OCI-LY1 (cell line): ENCODE measurements at regions not wholly inside any gene's neighbourhood (a gene's known extent, or its start where the extent isn't known, plus 50 kb on each side); places are given as distances from the start of the nearest gene placed in this dataset.
A peak's percentile ranks its signal among the peaks of the same experiment; 100 is the strongest.

Experiments
- H2AFZ ChIP-seq: fragments of 200-600 bp; sonication (generic), shearing (Covaris generic); 2 replicates; pipeline ENCODE4 v1.6.0; 2014; ENCODE audit warnings: antibody characterized with exemption, mild to moderate bottlenecking, low read length
- H3F3A ChIP-seq: fragments of 200-600 bp; sonication (generic), shearing (Covaris generic); 2 replicates; pipeline ENCODE4 v1.6.0; 2014; ENCODE audit warnings: mild to moderate bottlenecking, antibody characterized with exemption, low read length, moderate library complexity; ENCODE audit not compliant: insufficient read depth
- H3K27ac ChIP-seq: fragments of 200-600 bp; sonication (generic); 2 replicates; pipeline ENCODE4 v1.5.1; 2014; ENCODE audit warnings: low read length, mixed run types, mild to moderate bottlenecking, low read depth; ENCODE audit not compliant: poor library complexity, severe bottlenecking
- H3K27me3 ChIP-seq: fragments of 200-600 bp; sonication (generic); 2 replicates; pipeline ENCODE4 v1.6.0; 2014; ENCODE audit warnings: antibody characterized with exemption, mild to moderate bottlenecking, low read length, moderate library complexity; ENCODE audit not compliant: insufficient read depth
- H3K36me3 ChIP-seq: fragments of 200-600 bp; sonication (generic); 2 replicates; pipeline ENCODE4 v1.6.1; 2014; ENCODE audit warnings: mild to moderate bottlenecking, antibody characterized with exemption, low read length, moderate library complexity, mixed read lengths; ENCODE audit not compliant: insufficient read depth
- H3K4me1 ChIP-seq: fragments of 200-600 bp; sonication (generic); 2 replicates; pipeline ENCODE4 v1.5.1; 2014; ENCODE audit warnings: mild to moderate bottlenecking, low read length, moderate library complexity; ENCODE audit not compliant: insufficient read depth, severe bottlenecking
- H3K4me2 ChIP-seq: fragments of 200-600 bp; sonication (generic), shearing (Covaris generic); 2 replicates; pipeline ENCODE4 v1.6.1; 2014; ENCODE audit warnings: low read length
- H3K4me3 ChIP-seq: fragments of 200-600 bp; sonication (generic); 2 replicates; pipeline ENCODE4 v1.5.1; 2014; ENCODE audit warnings: low read length, low read depth, mild to moderate bottlenecking, mixed read lengths; ENCODE audit not compliant: poor library complexity, severe bottlenecking
- H3K79me2 ChIP-seq: fragments of 200-600 bp; shearing (Covaris generic); 2 replicates; pipeline ENCODE4 v1.6.1; 2016; ENCODE audit warnings: mixed run types, low read length, mixed read lengths; ENCODE audit not compliant: insufficient read depth
- H3K9ac ChIP-seq: fragments of 200-600 bp; sonication (generic), shearing (Covaris generic); 2 replicates; pipeline ENCODE4 v1.6.1; 2014; ENCODE audit warnings: mild to moderate bottlenecking, low read length, mixed read lengths
- H3K9me2 ChIP-seq: fragments of 200-600 bp; sonication (generic), shearing (Covaris generic); 2 replicates; pipeline ENCODE4 v1.6.1; 2014; ENCODE audit warnings: low read depth, mild to moderate bottlenecking, low read length, mixed read lengths
- H3K9me3 ChIP-seq: fragments of 200-600 bp; shearing (Covaris generic); 2 replicates; pipeline ENCODE4 v1.6.1; 2014; ENCODE audit warnings: low read length, mixed read lengths
- H4K20me1 ChIP-seq: fragments of 200-600 bp; sonication (generic), shearing (Covaris generic); 2 replicates; pipeline ENCODE4 v1.6.0; 2016; ENCODE audit warnings: mild to moderate bottlenecking, low read length; ENCODE audit not compliant: insufficient read depth
- CTCF ChIP-seq: fragments of 200-600 bp; sonication (generic), shearing (Covaris generic); IDR thresholded peaks from 2 replicates; pipeline ENCODE4 v1.5.1; 2017; ENCODE audit warnings: mild to moderate bottlenecking, antibody characterized with exemption, low read length, moderate library complexity, mixed read lengths
- EZH2 ChIP-seq: fragments of 200-600 bp; sonication (generic), shearing (Covaris generic); IDR thresholded peaks from 2 replicates; pipeline ENCODE4 v1.8.0; 2017; ENCODE audit warnings: borderline replicate concordance, mixed run types, mild to moderate bottlenecking, antibody characterized with exemption, low read length, moderate library complexity, mixed read lengths

GRCh38 chr13:95404141-95404882 lies 103.1 kb upstream of the ABCC4 start:
- H3K36me3 ChIP-seq, result no peaks in the 10 kb centered on the region
- no peaks in the 10 kb centered on the region for H3K9me2 ChIP-seq
- no peaks in the 10 kb centered on the region for H3K4me1 ChIP-seq
- peak; percentile 99 for TF ChIP-seq CTCF
- no peak for TF ChIP-seq EZH2
- no peaks in the 10 kb centered on the region for H4K20me1 ChIP-seq
- H3K4me2 ChIP-seq, result no peak overlapping the region
- H3K79me2 ChIP-seq, result no peaks in the 10 kb centered on the region
- H3K9ac ChIP-seq, result no peak overlapping the region
- H3F3A ChIP-seq, result no peaks in the 10 kb centered on the region
- no peak overlapping the region for H3K4me3 ChIP-seq
- H2AFZ ChIP-seq, result no peak overlapping the region
- H3K9me3 ChIP-seq, result no peaks in the 10 kb centered on the region
- no peaks in the 10 kb centered on the region; the same call in 1 of the 2 replicates for H3K27me3 ChIP-seq
- H3K27ac ChIP-seq, result no peak overlapping the region

GRCh38 chr13:95406176-95406575 lies 104.9 kb upstream of the ABCC4 start:
- H3K9me2 ChIP-seq, result no peaks in the 10 kb centered on the region
- TF ChIP-seq EZH2 (no peak), CTCF (no peak)
- H3K9me3 ChIP-seq, result no peaks in the 10 kb centered on the region
- H3K79me2 ChIP-seq, result no peaks in the 10 kb centered on the region
- H3K4me2 ChIP-seq, result no peak overlapping the region
- H3K36me3 ChIP-seq, result no peaks in the 10 kb centered on the region
- no peaks in the 10 kb centered on the region for H4K20me1 ChIP-seq
- H3K4me1 ChIP-seq, result no peaks in the 10 kb centered on the region
- H3K9ac ChIP-seq, result no peak overlapping the region
- no peaks in the 10 kb centered on the region for H3F3A ChIP-seq
- H3K27me3 ChIP-seq, result no peaks in the 10 kb centered on the region; the same call in 1 of the 2 replicates
- H3K4me3 ChIP-seq, result no peak overlapping the region
- no peak overlapping the region for H3K27ac ChIP-seq
- no peak overlapping the region for H2AFZ ChIP-seq

- Histone ChIP-seq H3F3A (no peaks in the 10 kb centered on the region), H2AFZ (no peak overlapping the region), H3K9me3 (no peaks in the 10 kb centered on the region), H3K9me2 (no peaks in the 10 kb centered on the region), H3K27ac (no peak overlapping the region), H3K4me2 (no peak overlapping the region), H4K20me1 (no peaks in the 10 kb centered on the region), H3K9ac (no peak overlapping the region), H3K27me3 (no peaks in the 10 kb centered on the region), H3K4me1 (no peaks in the 10 kb centered on the region), H3K79me2 (no peaks in the 10 kb centered on the region), H3K36me3 (no peaks in the 10 kb centered on the region), H3K4me3 (no peak overlapping the region)
- TF ChIP-seq EZH2 (no peak), CTCF (no peak)
Measured at GRCh38 chr13:95411428-95412040, 110.3 kb upstream of the ABCC4 start.
